GM13977 (cell line): ENCODE measurements at regions not wholly inside any gene's neighbourhood (a gene's known extent, or its start where the extent isn't known, plus 50 kb on each side); places are given as distances from the start of the nearest gene placed in this dataset.

ENCODE experiments used
- DNase-seq: peaks from one replicate; pipeline ENCODE4 v3.0.0; 2012; ENCODE audit warnings: low spot score
- in situ Hi-C: fragments of 300-500 bp; cut with MboI; formaldehyde crosslinking; loops from one replicate; pipeline ENCODE4 v1.12.0; 2022; ENCODE audit warnings: low sequenced_read_pairs, low pct_unique_long_range_greater_than_20kb, mixed read lengths, inconsistent platforms; ENCODE audit not compliant: unreplicated experiment
- TF ChIP-seq, protein P1 (sequence below): IDR thresholded peaks from 2 replicates; pipeline ENCODE4 v1.5.1; 2012; ENCODE audit warnings: mild to moderate bottlenecking, control low read depth; ENCODE audit not compliant: insufficient read depth; ENCODE audit errors: extremely low read depth, missing control alignments

DNA sequence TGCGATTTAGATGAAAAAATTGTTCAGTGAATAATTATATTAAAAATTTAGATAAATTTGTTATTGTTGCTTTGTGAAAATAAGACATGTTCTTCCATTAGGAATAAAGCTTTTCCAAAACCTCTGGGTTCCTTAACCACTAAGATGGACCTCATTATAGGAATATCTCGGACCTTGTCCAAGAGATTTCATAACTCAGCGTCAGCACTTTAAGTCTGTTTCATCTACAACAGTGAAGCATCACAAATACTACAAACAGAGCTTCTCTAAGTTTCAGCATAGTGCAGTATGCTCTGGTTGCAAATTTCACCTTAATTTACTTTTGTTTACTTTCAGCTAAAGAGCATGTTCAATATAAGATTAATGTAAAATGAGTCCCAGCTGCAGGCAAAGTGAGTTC is 150.3 kb downstream of the UBE2E3 start:
- no peak for DNase-seq
- in situ Hi-C loops = no loop called here
- TF ChIP-seq, protein P1, sequence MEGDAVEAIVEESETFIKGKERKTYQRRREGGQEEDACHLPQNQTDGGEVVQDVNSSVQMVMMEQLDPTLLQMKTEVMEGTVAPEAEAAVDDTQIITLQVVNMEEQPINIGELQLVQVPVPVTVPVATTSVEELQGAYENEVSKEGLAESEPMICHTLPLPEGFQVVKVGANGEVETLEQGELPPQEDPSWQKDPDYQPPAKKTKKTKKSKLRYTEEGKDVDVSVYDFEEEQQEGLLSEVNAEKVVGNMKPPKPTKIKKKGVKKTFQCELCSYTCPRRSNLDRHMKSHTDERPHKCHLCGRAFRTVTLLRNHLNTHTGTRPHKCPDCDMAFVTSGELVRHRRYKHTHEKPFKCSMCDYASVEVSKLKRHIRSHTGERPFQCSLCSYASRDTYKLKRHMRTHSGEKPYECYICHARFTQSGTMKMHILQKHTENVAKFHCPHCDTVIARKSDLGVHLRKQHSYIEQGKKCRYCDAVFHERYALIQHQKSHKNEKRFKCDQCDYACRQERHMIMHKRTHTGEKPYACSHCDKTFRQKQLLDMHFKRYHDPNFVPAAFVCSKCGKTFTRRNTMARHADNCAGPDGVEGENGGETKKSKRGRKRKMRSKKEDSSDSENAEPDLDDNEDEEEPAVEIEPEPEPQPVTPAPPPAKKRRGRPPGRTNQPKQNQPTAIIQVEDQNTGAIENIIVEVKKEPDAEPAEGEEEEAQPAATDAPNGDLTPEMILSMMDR = no peak

DNA sequence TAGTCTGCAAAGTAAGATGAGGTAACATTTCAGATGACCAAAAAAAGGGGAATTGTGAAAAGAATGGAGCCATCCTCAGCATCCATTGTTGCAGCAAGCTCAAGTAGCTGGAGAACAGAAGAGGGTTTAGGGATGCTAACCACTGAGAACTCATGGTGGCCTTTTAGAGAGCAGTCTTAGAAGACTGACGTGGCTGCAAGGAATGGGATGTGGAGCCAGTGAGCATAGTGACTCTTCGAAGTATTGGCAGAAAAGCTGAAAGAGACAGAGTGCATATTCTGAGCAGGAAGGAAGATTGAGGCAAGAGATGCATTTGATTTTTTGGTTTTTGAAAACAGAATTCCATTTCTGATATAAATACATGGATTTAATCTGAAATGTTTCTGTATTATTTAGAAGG is 151.2 kb downstream of the UBE2E3 start:
- DNase-seq = no peak
- in situ Hi-C loops = no loop called here
- TF ChIP-seq, protein P1 = no peak

DNA sequence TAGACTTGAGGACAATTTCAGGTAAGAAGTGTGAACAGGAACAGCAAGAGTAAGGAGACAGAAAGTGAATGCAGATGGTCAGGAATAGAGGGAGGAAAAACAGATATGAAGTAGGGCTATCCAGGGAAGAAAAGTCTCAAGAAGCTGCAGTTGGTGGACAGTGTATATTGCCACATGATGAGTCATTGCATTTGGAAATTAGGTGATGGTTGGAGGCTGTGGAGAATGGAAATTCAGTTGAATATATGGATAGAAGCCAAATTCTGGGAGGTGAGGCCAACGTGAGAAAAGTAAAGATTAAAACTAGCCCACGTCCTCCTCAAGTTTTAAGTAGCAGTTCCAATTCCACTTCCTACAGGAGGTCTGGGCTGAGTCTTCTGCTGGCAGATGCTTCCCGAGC is 158.4 kb downstream of the UBE2E3 start:
- TF ChIP-seq, protein P1 = no peak
- DNase-seq = no peak
- in situ Hi-C loops = no loop called here

DNA sequence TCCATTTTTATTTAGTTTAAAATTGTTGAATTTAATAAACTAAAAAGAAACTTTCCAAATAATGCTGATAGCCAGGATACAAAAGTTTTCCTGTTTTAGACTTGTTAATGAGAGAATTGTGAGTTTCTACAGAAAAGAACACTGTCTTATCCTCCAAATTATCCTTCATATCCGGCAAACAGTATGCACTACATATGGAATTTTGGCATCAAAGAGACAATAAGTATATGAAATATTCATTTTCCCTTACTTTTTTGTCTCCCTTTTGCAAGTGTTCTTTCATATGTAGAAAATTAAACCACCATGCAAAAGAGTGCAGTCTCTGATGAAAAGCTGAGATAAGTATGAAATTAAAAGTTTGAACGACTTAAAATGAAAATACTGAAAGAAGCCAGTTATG is 159.4 kb downstream of the UBE2E3 start:
- no peak for DNase-seq
- TF ChIP-seq, protein P1 = no peak
- in situ Hi-C loops = no loop called here

DNA sequence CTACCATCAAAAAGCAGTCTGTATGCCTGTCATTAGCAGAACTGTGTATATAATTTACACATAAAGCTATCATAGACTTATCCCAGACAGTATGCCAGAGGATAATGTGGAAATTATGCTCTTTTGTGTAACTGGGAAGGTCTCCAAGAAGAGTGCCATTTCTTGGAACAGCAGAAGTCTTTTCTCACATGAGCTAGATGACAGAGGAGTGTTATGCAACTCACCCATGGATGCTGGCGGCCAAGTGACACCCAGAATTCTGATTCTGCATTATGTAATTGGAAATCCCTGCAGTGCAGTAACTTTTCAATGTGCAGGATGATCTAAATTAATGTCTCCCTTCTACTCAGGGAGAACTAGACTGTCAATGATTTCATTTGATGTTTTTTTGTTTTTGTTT is 160.0 kb downstream of the UBE2E3 start:
- DNase-seq = no peak
- TF ChIP-seq, protein P1 = no peak
- in situ Hi-C loops = no loop called here

DNA sequence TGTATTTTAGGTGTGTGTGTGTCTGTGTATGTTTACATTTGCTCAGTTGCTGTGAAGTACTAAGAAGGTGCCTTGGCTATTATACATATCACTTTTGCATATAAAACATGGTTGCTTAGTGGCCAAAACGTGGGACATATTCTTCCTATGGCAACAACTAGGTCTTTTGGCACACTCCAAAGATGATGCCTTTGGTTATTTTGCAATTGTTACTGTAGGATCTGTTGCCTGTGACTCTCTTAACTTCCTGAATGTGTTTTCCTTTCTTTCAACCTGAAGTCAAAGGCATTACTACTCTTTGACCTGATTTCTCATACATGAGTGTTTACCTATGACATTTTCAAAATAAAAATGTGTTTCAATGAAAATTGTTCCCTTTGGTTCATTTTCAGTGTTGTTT is 160.5 kb downstream of the UBE2E3 start:
- no peak for DNase-seq
- in situ Hi-C loops = no loop called here
- TF ChIP-seq, protein P1 = no peak

DNA sequence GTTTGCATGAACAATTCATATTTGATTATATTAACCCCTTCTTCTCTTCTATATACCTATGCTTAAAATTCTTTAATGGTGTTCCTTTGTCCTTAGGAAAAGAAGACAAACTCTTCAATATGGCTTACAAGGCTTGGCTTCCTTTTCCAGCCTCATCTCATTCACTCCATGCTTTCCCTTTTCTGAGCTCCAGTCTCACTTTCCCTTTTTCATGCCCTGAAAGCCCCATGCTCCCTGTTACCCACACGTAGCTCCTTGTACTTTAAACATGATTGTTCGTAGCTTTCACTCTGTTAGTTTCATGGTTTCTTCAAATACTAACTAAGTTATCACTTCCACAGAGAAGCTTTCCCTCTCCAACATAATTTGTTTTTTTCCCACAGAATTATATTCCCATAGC is 161.3 kb downstream of the UBE2E3 start:
- in situ Hi-C loops = no loop called here
- no peak for DNase-seq
- TF ChIP-seq, protein P1 = no peak
